Kasumi-1 (cell line): ENCODE measurements at regions not wholly inside any gene's neighbourhood (a gene's known extent, or its start where the extent isn't known, plus 50 kb on each side); places are given as distances from the start of the nearest gene placed in this dataset.

Source experiments
- DNase-seq, 2 experiments: peaks; one replicate each; lab custom pipeline; 2025; lab: John Stamatoyannopoulos, UW

GRCh38 chr1:239600588-239600987, 214.2 kb downstream of the CHRM3 start:
- DNase-seq, result no peak

GRCh38 chr1:239601108-239601507, 214.7 kb downstream of the CHRM3 start:
- DNase-seq, result no peak

GRCh38 chr1:239603530-239603929, 217.2 kb downstream of the CHRM3 start:
- DNase-seq, result no peak

- no peak for DNase-seq
Measured at GRCh38 chr1:239606850-239607400, 220.6 kb downstream of the CHRM3 start.

- DNase-seq, result no peak
Measured at GRCh38 chr1:239608469-239608868, 222.1 kb downstream of the CHRM3 start.

DNA sequence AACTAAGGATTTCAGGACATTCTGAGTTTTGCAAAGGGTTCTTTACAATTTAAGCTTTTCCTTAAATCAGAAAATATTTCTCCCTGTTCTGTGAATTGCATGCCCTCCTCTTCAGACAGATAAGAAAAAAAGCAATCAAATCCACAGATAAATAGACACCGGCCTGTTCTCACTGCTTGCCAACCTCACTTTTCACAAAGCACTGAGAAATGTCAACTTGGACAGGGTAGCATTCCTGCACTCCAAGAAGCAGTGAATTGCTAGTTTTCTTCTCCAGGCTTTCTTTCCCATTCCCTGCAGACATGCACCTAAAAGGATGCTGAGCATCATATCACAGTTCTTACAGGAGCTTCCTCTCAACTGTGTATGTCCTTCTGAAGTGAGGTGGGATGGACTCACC, 226.0 kb downstream of the CHRM3 start:
- no peak for DNase-seq

DNA sequence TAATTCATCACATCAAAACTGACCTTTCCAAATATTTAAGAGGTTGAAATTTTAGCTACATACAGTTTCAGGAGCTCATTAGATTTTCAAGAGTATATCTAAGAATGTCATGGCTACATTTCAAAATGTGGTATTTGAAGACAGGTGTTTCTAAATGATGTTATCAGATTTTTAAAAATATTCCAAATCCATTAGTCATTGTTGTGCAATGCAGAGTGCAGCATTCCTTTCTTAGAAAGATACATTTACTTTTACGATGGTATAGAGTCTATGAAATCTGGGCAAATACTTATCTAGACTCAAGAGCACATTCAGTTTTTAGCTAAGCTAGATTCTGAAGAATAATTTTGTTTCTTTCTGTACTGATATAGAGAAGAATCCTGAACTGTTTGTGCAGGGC, 230.3 kb downstream of the CHRM3 start:
- DNase-seq, result no peak

DNA sequence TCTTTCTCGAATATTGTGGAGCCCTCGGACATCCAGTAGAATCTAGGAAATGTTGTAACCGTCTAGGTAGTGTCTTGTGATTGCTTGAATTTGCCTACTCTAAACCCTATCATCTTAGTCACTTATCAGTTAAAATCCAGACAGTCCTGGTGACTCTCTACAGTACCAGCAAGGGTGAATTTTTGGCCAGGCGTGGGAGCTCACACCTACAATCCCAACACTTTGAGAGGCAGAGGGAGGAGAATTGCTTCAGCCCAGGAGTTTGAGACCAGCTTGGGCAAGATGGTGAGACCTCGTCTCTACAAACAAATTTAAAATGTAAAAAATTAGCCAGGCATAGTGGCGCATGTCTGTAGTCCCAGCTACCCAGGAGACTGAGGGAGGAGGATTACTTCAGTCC, 230.9 kb downstream of the CHRM3 start:
- no peak for DNase-seq

- peak; percentile 8 to 43 for DNase-seq
Measured at GRCh38 chr1:239617731-239618130, 231.4 kb downstream of the CHRM3 start.

- no peak for DNase-seq
Measured at GRCh38 chr1:239619190-239619589, 232.8 kb downstream of the CHRM3 start.

DNA sequence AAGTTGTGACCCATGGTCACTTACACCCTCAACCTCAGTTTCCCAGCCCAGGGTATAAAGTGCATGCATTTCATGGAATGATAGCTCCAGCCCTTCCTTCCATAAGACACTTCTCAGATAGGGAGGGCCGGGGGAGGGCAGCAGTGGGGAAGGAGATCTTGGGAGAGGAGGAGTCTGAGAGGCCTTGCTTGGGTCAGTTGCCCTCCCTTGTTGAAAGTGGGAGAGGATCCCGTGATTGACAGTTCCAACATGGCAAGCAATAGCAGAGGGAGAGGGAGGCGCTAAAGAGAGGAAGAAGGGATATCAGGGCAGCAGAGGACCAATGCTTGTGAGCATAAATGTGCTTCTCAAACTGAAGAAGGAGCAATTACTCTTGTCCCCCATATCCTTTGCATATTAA, 244.4 kb downstream of the CHRM3 start:
- no peak for DNase-seq

- no peak for DNase-seq
Measured at GRCh38 chr1:239633432-239633831, 247.1 kb downstream of the CHRM3 start.

- no peak for DNase-seq
Measured at GRCh38 chr1:239635276-239635675, 248.9 kb downstream of the CHRM3 start.

DNA sequence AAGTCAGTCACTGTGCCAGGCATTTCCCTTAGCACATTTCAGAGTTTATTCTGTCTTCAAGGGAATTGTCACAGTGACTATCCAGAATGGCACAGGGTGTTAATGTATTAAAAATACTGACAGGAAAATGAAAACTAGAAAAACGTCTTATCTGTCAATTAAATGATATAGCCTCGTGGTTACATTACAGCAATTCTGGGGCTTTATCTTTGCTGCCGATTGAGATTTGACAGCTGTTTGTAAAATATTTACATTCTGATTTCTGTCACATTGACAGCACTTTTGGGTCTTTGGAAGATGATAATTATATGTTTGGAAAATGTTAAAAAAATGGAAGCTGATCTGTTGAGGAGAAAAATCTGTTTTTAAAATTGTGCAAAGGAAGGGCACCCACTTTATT, 250.0 kb downstream of the CHRM3 start:
- no peak for DNase-seq

GRCh38 chr1:239644604-239645003, 258.2 kb downstream of the CHRM3 start:
- DNase-seq, result no peak

- DNase-seq, result no peak
Measured at GRCh38 chr1:239647045-239647444, 260.7 kb downstream of the CHRM3 start.

GRCh38 chr1:239647964-239648632, 261.7 kb downstream of the CHRM3 start:
- no peak for DNase-seq

- DNase-seq, result peak; percentile 42 to 55
Measured at GRCh38 chr1:239655023-239655422, 268.7 kb downstream of the CHRM3 start.

DNA sequence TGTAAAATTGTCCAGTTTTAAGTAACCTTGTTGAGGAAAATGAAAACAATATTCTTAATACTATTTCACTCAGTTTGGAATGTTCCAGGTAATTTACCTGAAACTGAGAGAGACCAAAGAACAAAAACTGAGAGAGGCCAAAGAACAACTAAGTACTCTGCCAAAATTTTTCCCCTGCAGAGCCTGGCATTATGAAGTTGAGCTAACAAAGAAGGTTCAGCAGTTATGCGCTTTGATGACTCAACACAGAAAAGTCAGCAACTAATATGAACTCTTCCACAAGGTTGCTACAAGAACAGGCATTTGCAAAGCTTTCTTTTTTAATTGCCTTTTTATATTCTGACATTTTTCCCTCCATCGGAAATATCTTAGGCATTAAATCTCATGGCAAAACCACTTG, 270.9 kb downstream of the CHRM3 start:
- DNase-seq, result no peak

DNA sequence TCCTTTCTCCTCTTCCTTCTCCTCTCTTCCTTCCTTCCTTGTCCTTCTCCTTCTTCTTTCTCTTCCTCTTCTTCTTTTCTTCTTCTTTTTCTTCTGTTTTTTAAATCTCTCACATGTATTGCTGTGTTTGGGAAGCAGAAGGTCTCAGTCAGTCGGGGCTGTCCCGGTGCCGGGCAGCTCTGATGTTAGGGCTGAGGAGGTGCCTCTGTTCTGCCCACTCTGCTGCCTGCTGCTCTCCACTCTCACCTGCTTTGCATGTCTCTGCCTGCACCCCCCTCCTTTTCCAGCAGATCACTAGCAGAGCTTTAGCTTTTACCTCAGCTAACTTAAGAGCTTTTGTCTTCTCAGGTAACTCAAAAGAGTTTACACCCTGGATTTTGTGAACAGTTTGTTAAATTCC, 276.6 kb downstream of the CHRM3 start:
- no peak for DNase-seq

DNA sequence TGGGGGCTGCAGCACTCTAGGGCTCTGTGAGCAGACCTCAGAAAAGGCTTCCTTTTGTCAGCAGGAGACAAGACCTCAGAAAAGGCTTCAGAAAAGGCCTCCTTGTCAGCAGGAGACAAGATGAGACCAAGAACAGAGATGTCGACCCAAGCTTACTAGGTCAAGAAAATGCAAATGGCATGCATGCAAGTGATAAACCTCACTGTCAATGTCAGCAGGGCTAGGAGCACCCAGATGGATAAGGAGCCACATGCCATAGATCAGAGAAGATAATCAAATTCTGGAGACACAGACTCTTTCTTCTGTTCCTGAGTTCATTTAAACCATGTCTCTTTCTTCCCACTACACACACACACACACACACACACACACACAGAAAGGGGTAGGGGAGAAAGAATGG, 285.9 kb downstream of the CHRM3 start:
- no peak for DNase-seq

DNA sequence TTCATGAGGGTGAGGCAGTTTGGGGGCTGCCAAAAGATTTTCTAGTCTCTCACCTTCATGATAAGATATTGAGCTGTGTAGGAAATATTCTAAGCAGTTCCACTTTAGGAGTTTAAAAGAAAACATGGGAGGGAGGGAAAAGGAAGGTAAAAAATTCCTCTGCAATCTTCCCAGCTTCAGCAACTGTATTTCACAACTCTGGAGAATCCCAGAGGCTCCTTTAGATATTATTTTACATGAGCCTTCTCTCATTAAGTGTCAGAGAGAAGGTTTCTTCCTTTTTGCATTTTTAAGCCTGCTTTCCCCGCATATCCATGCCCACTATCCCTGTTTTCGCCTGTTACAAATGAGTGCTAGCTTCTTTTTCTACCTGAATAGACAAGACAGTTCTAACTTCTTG, 289.4 kb downstream of the CHRM3 start:
- no peak for DNase-seq

- no peak for DNase-seq
Measured at GRCh38 chr1:239676522-239677273, 290.3 kb downstream of the CHRM3 start.

GRCh38 chr1:239677362-239677761, 291.0 kb downstream of the CHRM3 start:
- DNase-seq, result no peak
